GM12873 (cell line): ENCODE measurements at regions not wholly inside any gene's neighbourhood (a gene's known extent, or its start where the extent isn't known, plus 50 kb on each side); places are given as distances from the start of the nearest gene placed in this dataset.

Source experiments
- TF ChIP-seq, protein P1 (sequence below): IDR thresholded peaks from 2 replicates; pipeline ENCODE4 v1.5.1; 2012; ENCODE audit warnings: low read depth, mild to moderate bottlenecking, moderate library complexity, low read length, control low read depth; ENCODE audit not compliant: insufficient read depth; ENCODE audit errors: missing control alignments

DNA sequence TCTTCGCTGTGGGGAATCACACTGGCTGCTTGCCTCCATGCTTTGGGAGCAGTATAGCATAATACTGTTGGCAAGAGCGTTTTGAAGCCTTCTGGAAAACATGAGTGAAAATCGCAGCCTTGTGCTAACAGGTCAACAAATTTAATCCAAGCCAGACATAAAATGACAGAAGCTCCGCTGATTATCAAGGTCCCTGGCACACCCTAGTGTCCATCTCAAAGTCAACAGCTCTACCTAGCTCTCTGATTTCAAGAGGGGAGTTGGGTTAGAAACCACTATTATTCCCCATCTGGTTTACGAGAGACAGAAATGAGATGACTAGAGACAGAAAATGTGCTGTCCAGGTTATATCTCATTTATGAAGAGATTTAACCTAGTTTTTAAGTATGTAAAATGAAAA is 73.6 kb upstream of the MDFIC2 start:
- TF ChIP-seq, protein P1, sequence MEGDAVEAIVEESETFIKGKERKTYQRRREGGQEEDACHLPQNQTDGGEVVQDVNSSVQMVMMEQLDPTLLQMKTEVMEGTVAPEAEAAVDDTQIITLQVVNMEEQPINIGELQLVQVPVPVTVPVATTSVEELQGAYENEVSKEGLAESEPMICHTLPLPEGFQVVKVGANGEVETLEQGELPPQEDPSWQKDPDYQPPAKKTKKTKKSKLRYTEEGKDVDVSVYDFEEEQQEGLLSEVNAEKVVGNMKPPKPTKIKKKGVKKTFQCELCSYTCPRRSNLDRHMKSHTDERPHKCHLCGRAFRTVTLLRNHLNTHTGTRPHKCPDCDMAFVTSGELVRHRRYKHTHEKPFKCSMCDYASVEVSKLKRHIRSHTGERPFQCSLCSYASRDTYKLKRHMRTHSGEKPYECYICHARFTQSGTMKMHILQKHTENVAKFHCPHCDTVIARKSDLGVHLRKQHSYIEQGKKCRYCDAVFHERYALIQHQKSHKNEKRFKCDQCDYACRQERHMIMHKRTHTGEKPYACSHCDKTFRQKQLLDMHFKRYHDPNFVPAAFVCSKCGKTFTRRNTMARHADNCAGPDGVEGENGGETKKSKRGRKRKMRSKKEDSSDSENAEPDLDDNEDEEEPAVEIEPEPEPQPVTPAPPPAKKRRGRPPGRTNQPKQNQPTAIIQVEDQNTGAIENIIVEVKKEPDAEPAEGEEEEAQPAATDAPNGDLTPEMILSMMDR, result no peak

DNA sequence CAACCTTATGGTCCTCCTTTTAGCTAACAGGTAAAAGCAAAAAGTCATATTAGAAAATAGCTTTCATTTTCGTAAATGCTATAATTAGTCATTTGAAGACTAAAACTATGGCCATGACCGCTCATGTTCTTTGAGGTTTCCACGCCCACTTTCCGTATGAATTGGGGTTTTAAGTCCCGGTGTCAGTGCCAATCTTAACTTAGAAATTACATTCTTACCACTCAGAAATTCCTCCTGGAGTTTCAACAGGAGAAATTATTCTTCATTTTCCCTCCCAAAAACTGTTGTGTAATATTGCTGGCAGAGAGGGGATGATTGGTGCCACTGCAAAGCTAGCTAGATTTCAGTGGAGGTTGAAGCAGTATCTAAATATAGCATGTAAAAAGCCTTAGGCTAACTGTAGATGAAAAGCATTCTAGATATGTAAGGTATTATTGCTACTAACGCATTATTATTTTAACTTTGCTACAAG is 71.0 kb upstream of the MDFIC2 start:
- TF ChIP-seq, protein P1, result no peak

DNA sequence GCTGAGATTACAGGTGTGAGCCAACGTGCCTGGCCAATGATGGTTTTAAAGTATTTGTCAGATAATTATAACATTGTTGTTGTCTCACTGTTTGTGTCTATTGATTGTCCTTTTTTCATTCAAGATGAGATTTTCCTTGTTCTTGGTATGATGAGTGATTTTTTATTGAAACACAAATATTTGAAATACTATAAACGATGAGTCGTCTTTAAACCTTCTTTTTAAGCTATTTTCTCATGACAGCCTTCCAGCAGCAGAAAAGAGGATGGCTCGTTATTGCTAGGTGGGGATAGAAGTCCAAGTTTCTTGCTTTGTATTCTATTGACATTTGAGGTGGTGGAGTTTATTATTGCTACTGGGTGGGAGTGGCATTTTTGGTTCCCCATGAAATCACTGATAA is 61.7 kb upstream of the MDFIC2 start:
- TF ChIP-seq, protein P1, result no peak
